HG03045 (cell line): ENCODE measurements at regions not wholly inside any gene's neighbourhood (a gene's known extent, or its start where the extent isn't known, plus 50 kb on each side); places are given as distances from the start of the nearest gene placed in this dataset.

Experiments
- ATAC-seq: cut with Tn5 transposase; IDR thresholded peaks from one replicate; pipeline ENCODE4 v1.9.1; 2021; ENCODE audit warnings: mild to moderate bottlenecking, moderate library complexity; ENCODE audit not compliant: unreplicated experiment

DNA sequence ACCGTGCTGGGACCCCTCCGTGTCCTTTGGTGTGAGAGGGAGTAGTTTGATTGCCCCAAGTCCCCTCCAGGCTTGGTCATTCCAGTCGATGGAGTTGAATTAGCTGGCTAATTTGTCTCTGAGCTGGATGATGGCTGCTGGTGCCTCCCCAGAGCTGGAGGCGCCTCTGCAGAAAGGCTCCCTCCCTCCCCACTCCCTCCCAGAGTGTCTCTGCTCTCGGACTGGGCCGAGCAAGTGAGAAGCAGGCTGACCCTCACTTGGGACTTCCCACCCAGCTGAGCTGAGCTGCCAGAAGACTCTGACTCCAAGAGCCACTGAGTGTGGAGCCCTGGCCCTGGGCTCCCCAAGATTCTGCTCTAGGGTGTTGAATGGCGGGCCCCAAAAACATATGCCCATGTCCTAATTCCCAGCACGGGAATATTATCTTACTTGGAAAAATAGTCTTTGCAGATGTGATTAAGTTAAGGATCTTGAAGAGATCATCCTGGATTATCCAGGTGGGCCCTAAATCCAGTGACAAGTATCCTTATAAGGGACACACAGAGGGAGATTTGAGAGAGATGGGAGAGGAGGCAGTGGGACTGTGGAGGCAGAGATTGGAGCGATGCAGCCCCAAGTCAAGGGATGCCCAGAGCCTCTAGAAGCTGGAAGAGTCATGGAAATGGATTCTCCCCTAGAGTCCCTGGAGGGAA, 60.7 kb upstream of the TLE3 start:
- no peak for ATAC-seq

DNA sequence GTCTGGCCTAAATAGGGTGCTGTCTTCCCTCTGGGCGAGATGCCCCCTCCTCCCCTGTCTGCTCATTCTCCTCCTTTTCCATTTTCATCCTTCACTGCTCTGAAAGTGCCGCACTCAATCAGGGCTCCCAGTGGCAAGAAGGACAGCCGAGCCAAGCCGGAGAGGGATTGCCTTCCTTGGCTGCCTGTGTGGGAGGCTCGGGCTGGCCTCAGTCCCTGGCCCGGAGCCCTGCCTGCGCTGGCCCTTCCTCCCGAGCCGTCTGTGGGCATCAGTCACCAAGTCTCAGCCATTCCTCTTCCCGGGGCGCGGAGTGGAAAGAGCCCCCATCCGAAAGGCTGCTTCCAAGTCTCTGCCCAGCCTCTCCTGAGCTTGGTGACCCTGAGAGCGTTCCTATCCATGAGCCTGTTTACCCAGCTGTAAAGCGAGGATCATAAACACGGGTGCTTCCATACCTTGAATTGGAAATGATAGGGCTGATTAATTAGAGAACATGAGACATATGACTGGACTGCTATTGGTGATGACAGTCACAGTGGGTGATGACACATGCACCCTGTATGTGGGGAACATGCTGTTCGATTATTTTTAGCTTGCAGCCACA, 59.1 kb upstream of the TLE3 start:
- no peak for ATAC-seq

GRCh38 chr15:70154718-70155347, 57.1 kb upstream of the TLE3 start:
- no peak for ATAC-seq

DNA sequence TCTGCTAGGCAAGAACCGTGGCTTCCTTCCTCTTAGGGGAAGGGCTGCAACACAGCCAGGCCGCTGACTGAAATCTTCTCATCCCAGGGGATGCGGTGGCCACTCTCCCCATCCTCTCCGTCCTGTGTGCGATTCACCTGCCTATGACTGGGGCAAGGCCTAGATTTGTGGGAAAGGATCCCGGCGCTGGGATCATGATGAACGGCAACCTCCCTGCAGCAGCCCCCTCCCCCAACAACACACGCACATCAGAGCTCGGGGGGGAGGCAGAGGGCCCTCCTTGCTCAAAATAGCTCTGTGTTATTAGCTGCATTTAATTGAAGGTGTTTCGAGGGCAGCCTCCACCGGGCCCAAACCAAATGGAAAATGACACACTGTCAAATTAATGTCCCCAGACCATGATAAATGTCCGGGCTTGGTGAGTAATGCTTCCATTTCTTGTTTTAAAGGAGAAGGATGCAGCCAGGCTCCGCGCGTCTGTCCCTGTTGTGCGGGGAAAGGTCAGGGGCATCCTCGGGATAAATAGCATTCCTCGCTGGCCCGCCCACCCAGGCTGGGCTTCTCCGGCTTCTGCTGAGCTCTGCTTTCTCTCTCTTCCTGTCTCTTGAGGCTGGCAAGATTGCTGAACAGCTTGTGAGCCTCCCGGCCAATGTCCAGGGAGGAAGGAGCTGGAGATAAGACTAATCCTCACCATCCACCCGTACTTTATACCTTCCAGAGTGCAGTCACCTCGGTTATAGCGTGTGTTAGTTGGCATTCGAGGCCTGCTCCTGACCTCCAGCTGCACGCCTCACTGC, 56.4 kb upstream of the TLE3 start:
- no peak for ATAC-seq

- ATAC-seq: no peak
These were observed 54.4 kb upstream of the TLE3 start for GRCh38 chr15:70152070-70152480.

- no peak for ATAC-seq
These were observed 53.7 kb upstream of the TLE3 start for GRCh38 chr15:70151462-70151861.

DNA sequence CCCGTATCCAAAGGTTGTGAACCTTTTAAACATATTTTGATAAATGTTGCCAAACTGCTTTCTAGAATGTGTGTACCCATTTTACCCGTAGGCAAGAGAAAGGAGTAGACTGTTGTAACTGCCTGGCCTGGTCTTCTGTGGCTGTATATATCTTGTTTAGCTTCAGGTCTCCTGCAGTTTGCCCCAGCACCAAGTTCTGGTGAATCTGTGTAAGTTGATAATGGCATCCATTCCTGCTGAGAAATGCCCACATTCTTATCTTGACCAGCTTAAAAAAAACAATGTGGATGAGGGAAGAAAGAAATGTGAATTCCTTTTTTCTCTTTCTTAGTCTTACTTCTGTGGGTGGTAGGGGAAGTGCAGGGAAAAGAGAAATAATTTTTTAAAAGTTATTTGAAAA, 53.3 kb upstream of the TLE3 start:
- no peak for ATAC-seq

DNA sequence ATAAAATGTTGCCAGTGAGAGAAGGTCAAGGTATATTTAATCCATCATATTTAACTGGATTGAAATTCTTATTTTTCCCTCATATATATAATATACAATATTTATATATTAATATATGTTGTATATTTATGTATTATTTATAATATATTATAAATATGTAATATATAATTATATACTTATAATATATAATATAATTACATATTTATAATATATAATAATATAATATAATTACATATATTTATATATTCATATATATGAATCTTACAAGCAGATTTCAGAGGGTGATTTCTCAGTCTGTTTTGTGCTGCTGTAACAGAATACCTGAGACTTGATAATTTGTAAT, 52.7 kb upstream of the TLE3 start:
- ATAC-seq: no peak

DNA sequence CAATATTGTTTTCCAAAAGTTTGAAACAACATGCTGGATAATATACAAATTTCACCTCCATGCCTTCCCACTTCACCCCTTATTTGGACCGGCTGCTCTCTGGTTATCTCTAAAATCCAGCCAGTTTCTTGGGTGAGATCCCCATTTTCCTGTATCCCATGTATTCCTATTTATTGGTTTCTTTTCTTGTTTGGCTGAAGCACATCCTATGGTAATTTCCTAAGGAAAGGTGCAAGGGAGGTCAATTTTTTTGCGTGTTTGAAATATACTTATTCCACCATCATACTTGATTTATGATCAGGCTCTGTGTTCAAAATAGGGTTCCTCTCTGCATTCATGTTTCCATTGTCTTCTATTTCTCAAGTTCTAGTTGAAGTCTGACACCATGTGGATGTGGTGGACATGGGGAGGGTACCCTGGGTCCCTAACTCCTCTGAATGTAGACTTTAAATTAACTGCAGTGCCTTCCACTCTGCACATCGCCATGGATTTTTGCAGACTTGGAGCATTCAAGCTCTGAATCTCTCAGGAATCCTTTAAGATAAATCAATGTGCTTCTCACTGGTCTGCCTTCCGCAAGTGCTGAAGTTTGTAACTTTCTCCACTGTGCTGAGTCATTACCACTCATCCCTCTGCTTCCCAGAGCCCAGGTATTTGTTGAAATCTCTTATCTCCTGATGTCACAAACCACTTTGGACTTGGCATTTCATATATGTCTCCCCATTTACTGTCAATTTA, 52.1 kb upstream of the TLE3 start:
- ATAC-seq: no peak

- no peak for ATAC-seq
These were observed 50.1 kb upstream of the TLE3 start for GRCh38 chr15:70147778-70148177.
